ENCODE measurements at regions not wholly inside any gene's neighbourhood (a gene's known extent, or its start where the extent isn't known, plus 50 kb on each side); places are given as distances from the start of the nearest gene placed in this dataset.

- Histone ChIP-seq H3K27ac (ENCODE audit: low read depth, low read length) (no peak overlapping the region), H3K36me3 (ENCODE audit: control insufficient read depth in 2 of 4, insufficient read depth in 4 of 4, low read length in 3 of 4) (no peaks in the 10 kb centered on the region; a peak in 1 of 8 replicates), H4K8ac (ENCODE audit: extremely low read depth, insufficient read depth, low read length) (no peak overlapping the region), H3K4ac (replicated peaks; ENCODE audit: insufficient read length, low read depth, low read length) (no peak overlapping the region), H3K23me2 (ENCODE audit: low read depth, low read length) (no peaks in the 10 kb centered on the region), H2BK15ac (ENCODE audit: low read length) (no peak overlapping the region), H2AK5ac (ENCODE audit: low read depth, low read length) (no peak overlapping the region), H3K23ac (ENCODE audit: insufficient read length) (no peak overlapping the region), H3K14ac (ENCODE audit: insufficient read length) (no peak overlapping the region), H3K9me3 (ENCODE audit: insufficient read depth in 2 of 2, low read depth in 1 of 2, low read length in 1 of 2) (no peaks in the 10 kb centered on the region), H3K18ac (ENCODE audit: extremely low read depth, low read length) (no peak overlapping the region), H2BK20ac (ENCODE audit: low read length) (no peak overlapping the region), H3K79me2 (ENCODE audit: control insufficient read depth in 1 of 2, insufficient read depth in 2 of 2, low read length in 2 of 2) (0 out of 4 replicates have a peak, but pooled peaks cover 0 to 3% of the 10 kb centered on the region in 2 experiments), H3K27me3 (replicated peaks in 1 of 4; ENCODE audit: control insufficient read depth in 3 of 4, extremely low read depth in 1 of 4, insufficient read depth in 3 of 4, low read length in 3 of 4) (no peaks in the 10 kb centered on the region), H3K4me2 (ENCODE audit: insufficient read depth in 1 of 2, low read depth in 2 of 2, low read length in 2 of 2) (no peak overlapping the region), H3K79me1 (ENCODE audit: low read depth, low read length) (no peaks in the 10 kb centered on the region), H3K9ac (replicated peaks in 1 of 4; ENCODE audit: extremely low read depth in 1 of 4, low read depth in 3 of 4, low read length in 3 of 4) (no peak overlapping the region), H2BK120ac (replicated peaks; ENCODE audit: low read depth, low read length) (no peak overlapping the region), H2BK12ac (ENCODE audit: low read depth, low read length) (no peak overlapping the region), H3K4me1 (replicated peaks in 1 of 4; ENCODE audit: control insufficient read depth in 3 of 4, insufficient read depth in 4 of 4, low read length in 3 of 4) (no peaks in the 10 kb centered on the region), H2AFZ (ENCODE audit: low read length) (no peak overlapping the region), H3K4me3 (ENCODE audit: extremely low read depth in 1 of 4, insufficient read depth in 2 of 4, low read depth in 3 of 4, low read length in 4 of 4) (no peak overlapping the region), H4K5ac (ENCODE audit: insufficient read length, low read depth, low read length) (no peak overlapping the region), H3K56ac (replicated peaks; ENCODE audit: insufficient read length, low read depth, low read length) (no peak overlapping the region), H2BK5ac (ENCODE audit: low read depth, low read length) (no peak overlapping the region), H4K20me1 (replicated peaks in 1 of 2; ENCODE audit: control insufficient read depth in 1 of 2, insufficient read depth in 2 of 2, low read length in 2 of 2) (no peaks in the 10 kb centered on the region), H4K91ac (replicated peaks; ENCODE audit: insufficient read length, low read length) (no peak overlapping the region)
- TF ChIP-seq CTBP2 (IDR thresholded peaks at IDR 0.05; ENCODE audit: borderline replicate concordance, insufficient read depth, insufficient read length, low read length) = no peak
- 75% methylated on average over 5 of the region's 5 CpGs; no CpG with 5 or more reads in 1 of the 2 experiments for WGBS, 2 experiments (ENCODE audit: extremely low coverage in 1 of 2, insufficient coverage in 1 of 2, insufficient read length in 1 of 2, insufficient replicate concordance in 2 of 2, low coverage in 1 of 2, low lambda C conversion rate in 2 of 2, missing lambda C conversion rate in 1 of 2)
- POLR2A ChIA-PET (ENCODE audit: partially characterized antibody) = interaction anchor here (0.6 kb wide), 1 partner anchor 127 kb away, joined by 3 read pairs; no protein-coding TSS in a partner anchor
- no peak for DNase-seq (ENCODE audit: low read depth in 1 of 2, low spot score in 2 of 2)
- no peak for FAIRE-seq
- CTCF ChIA-PET (ENCODE audit: partially characterized antibody) = interaction anchor here (0.7 kb wide), 1 partner anchor 72 kb away, joined by 4 read pairs; no protein-coding TSS in a partner anchor
These were observed 742.8 kb downstream of the MAFB start for GRCh38 chr20:39946053-39946810.
